SK-N-SH treated with all-trans-retinoic acid at 6 μM for 48 hours (cell line): ENCODE measurements at regions not wholly inside any gene's neighbourhood (a gene's known extent, or its start where the extent isn't known, plus 50 kb on each side); places are given as distances from the start of the nearest gene placed in this dataset.
"Not testable (repeated sequence)": the region's sequence is repeated elsewhere in the genome, so short reads cannot be mapped to it uniquely, and the experiment has no call there.

ENCODE experiments used
- ATAC-seq: fragments of 200-7000 bp; cut with Tn5 transposase; 3 replicates; pipeline ENCODE4 v1.9.1; 2020; ENCODE audit warnings: mild to moderate bottlenecking, moderate library complexity
- ARNTL ChIP-seq: fragments of 450-650 bp; formaldehyde crosslinking; IDR thresholded peaks from 2 replicates; pipeline ENCODE4 v1.5.0; 2020; ENCODE audit warnings: low read depth, mild to moderate bottlenecking, moderate library complexity, borderline replicate concordance
- BACH2 ChIP-seq: fragments of 250-450 bp; sonication (Bioruptor Pico); IDR thresholded peaks from 2 replicates; pipeline ENCODE4 v1.9.0; 2021; ENCODE audit warnings: mild to moderate bottlenecking, borderline replicate concordance
- CREB5 ChIP-seq: fragments of 250-450 bp; sonication (Bioruptor Pico); IDR thresholded peaks from 2 replicates; pipeline ENCODE4 v1.5.1; 2020; ENCODE audit warnings: low read depth, mild to moderate bottlenecking, moderate library complexity
- CSDC2 ChIP-seq: fragments of 250-450 bp; sonication (Bioruptor Pico); IDR thresholded peaks from 2 replicates; pipeline ENCODE4 v1.5.0; 2020; ENCODE audit warnings: mild to moderate bottlenecking, moderate library complexity
- CSRNP3 ChIP-seq: fragments of 250-450 bp; sonication (Bioruptor Pico); IDR thresholded peaks from 2 replicates; pipeline ENCODE4 v1.5.1; 2021; ENCODE audit warnings: mild to moderate bottlenecking, moderate library complexity
- ESRRG ChIP-seq: fragments of 250-450 bp; sonication (Bioruptor Pico); IDR thresholded peaks from 2 replicates; pipeline ENCODE4 v1.6.1; 2021; ENCODE audit warnings: mild to moderate bottlenecking
- GLIS3 ChIP-seq: fragments of 250-450 bp; sonication (Bioruptor Pico); IDR thresholded peaks from 2 replicates; pipeline ENCODE4 v1.5.0; 2020; ENCODE audit warnings: mild to moderate bottlenecking, moderate library complexity
- ISL1 ChIP-seq: fragments of 250-450 bp; sonication (Bioruptor Pico); IDR thresholded peaks from 2 replicates; pipeline ENCODE4 v2.1.2; 2022; ENCODE audit warnings: mild to moderate bottlenecking, moderate library complexity
- OSR1 ChIP-seq: fragments of 250-450 bp; sonication (Bioruptor Pico); IDR thresholded peaks from 2 replicates; pipeline ENCODE4 v1.8.0; 2022; ENCODE audit warnings: moderate library complexity, mild to moderate bottlenecking, inconsistent platforms
- PATZ1 ChIP-seq: fragments of 250-450 bp; sonication (Bioruptor Pico); IDR thresholded peaks from 2 replicates; pipeline ENCODE4 v1.8.0; 2020; ENCODE audit warnings: mild to moderate bottlenecking, moderate library complexity, borderline replicate concordance
- POU6F1 ChIP-seq: fragments of 250-450 bp; sonication (Bioruptor Pico); IDR thresholded peaks from 2 replicates; pipeline ENCODE4 v1.8.0; 2021; ENCODE audit warnings: low read depth, mild to moderate bottlenecking, moderate library complexity, borderline replicate concordance
- PPARA ChIP-seq: fragments of 250-450 bp; sonication (Bioruptor Pico); IDR thresholded peaks from 2 replicates; pipeline ENCODE4 v1.5.0; 2020; ENCODE audit warnings: mild to moderate bottlenecking, borderline replicate concordance
- RARB ChIP-seq: fragments of 250-450 bp; sonication (Bioruptor Pico); IDR thresholded peaks from 2 replicates; pipeline ENCODE4 v1.8.0; 2021; ENCODE audit warnings: mild to moderate bottlenecking, moderate library complexity
- SNAI2 ChIP-seq: fragments of 250-450 bp; sonication (Bioruptor Pico); IDR thresholded peaks from 2 replicates; pipeline ENCODE4 v1.5.0; 2020; ENCODE audit warnings: mild to moderate bottlenecking, moderate library complexity
- TCF4 ChIP-seq: fragments of 250-450 bp; sonication (Bioruptor Pico); IDR thresholded peaks from 2 replicates; pipeline ENCODE4 v1.8.0; 2021; ENCODE audit warnings: mild to moderate bottlenecking, moderate library complexity, borderline replicate concordance
- TOX ChIP-seq: fragments of 250-450 bp; sonication (Bioruptor Pico); IDR thresholded peaks from 2 replicates; pipeline ENCODE4 v1.8.0; 2021; ENCODE audit warnings: mild to moderate bottlenecking, moderate library complexity, borderline replicate concordance
- ZC3H10 ChIP-seq: fragments of 250-450 bp; sonication (Bioruptor Pico); IDR thresholded peaks from 2 replicates; pipeline ENCODE4 v1.5.1; 2021; ENCODE audit warnings: mild to moderate bottlenecking, moderate library complexity
- ZFP30 ChIP-seq: fragments of 450-650 bp; formaldehyde crosslinking; IDR thresholded peaks from 2 replicates; pipeline ENCODE4 v1.5.0; 2022; ENCODE audit warnings: mild to moderate bottlenecking, moderate library complexity
- ZNF565 ChIP-seq: fragments of 450-650 bp; formaldehyde crosslinking; conservative IDR thresholded peaks from 2 replicates; pipeline ENCODE4 v1.5.0; 2020; ENCODE audit warnings: low read depth, mild to moderate bottlenecking, moderate library complexity
- ZNF70 ChIP-seq: fragments of 450-650 bp; formaldehyde crosslinking; IDR thresholded peaks from 2 replicates; pipeline ENCODE4 v1.5.0; 2020; ENCODE audit warnings: mild to moderate bottlenecking, moderate library complexity
- ZNF8 ChIP-seq: fragments of 450-650 bp; formaldehyde crosslinking; IDR thresholded peaks from 2 replicates; pipeline ENCODE4 v1.5.0; 2020; ENCODE audit warnings: mild to moderate bottlenecking, moderate library complexity

GRCh38 chr9:24657387-24657786 is 111.7 kb upstream of the IZUMO3 start:
- TF ChIP-seq RARB (CRISPR knock-in tag) (no peak), OSR1 (CRISPR knock-in tag) (no peak), ZNF8 (CRISPR knock-in tag) (no peak)
- TF ChIP-seq, all 23 proteins: peak for 0
- ATAC-seq = no peak

- ATAC-seq = no peak
- TF ChIP-seq ISL1 (CRISPR knock-in tag) (no peak), PATZ1 (CRISPR knock-in tag) (no peak)
Observed at GRCh38 chr9:24652181-24652580, 106.5 kb upstream of the IZUMO3 start.

- ATAC-seq = not testable (repeated sequence)
Observed at GRCh38 chr9:24628809-24629208, 83.1 kb upstream of the IZUMO3 start.

GRCh38 chr9:24625097-24625496 is 79.4 kb upstream of the IZUMO3 start:
- no peak for ATAC-seq
- TF ChIP-seq TOX (CRISPR knock-in tag) = no peak
- no peak for TF ChIP-seq OSR1 (CRISPR knock-in tag)
- TF ChIP-seq CSDC2 = no peak
- TF ChIP-seq PPARA (CRISPR knock-in tag) = no peak
- TF ChIP-seq TCF4 = no peak
- no peak for TF ChIP-seq ESRRG
- no peak for TF ChIP-seq CSRNP3
- no peak for TF ChIP-seq POU6F1
- TF ChIP-seq CREB5 (CRISPR knock-in tag) = no peak
- TF ChIP-seq ZNF8 (CRISPR knock-in tag) = no peak
- TF ChIP-seq ARNTL = no peak
- TF ChIP-seq ZNF565 (CRISPR knock-in tag) = no peak
- TF ChIP-seq PATZ1 (CRISPR knock-in tag) = no peak
- no peak for TF ChIP-seq GLIS3 (CRISPR knock-in tag)
- TF ChIP-seq BACH2 = no peak
- no peak for TF ChIP-seq ZNF70
- TF ChIP-seq ZFP30 (CRISPR knock-in tag) = no peak
- no peak for TF ChIP-seq ISL1 (CRISPR knock-in tag)

GRCh38 chr9:24624481-24624880 is 78.8 kb upstream of the IZUMO3 start:
- no peak for ATAC-seq
- TF ChIP-seq OSR1 (CRISPR knock-in tag) = no peak
- no peak for TF ChIP-seq POU6F1
- no peak for TF ChIP-seq ZFP30 (CRISPR knock-in tag)
- TF ChIP-seq SNAI2 (CRISPR knock-in tag) = no peak
- no peak for TF ChIP-seq TOX (CRISPR knock-in tag)
- no peak for TF ChIP-seq RARB (CRISPR knock-in tag)
- no peak for TF ChIP-seq PPARA (CRISPR knock-in tag)
- no peak for TF ChIP-seq PATZ1 (CRISPR knock-in tag)
- TF ChIP-seq ZC3H10 (CRISPR knock-in tag) = no peak
- TF ChIP-seq CREB5 (CRISPR knock-in tag) = no peak
- TF ChIP-seq ZNF8 (CRISPR knock-in tag) = no peak
